ENCODE measurements at regions not wholly inside any gene's neighbourhood (a gene's known extent, or its start where the extent isn't known, plus 50 kb on each side); places are given as distances from the start of the nearest gene placed in this dataset.
"Not testable (repeated sequence)": the region's sequence is repeated elsewhere in the genome, so short reads cannot be mapped to it uniquely, and the experiment has no call there.

GRCh38 chr7:57225666-57226065 is 93.4 kb upstream of the ZNF479 start:
- Histone ChIP-seq H3K36me3 (ENCODE audit: control insufficient read depth, insufficient read depth, low read length) (no peaks in the 10 kb centered on the region), H3K27me3 (ENCODE audit: control insufficient read depth, insufficient read depth, low read length) (no peaks in the 10 kb centered on the region), H3K4me3 (ENCODE audit: low read depth, low read length) (no peak overlapping the region)
- no peak for FAIRE-seq
- no peak for DNase-seq (ENCODE audit: low read depth)
- TF ChIP-seq, protein P1, sequence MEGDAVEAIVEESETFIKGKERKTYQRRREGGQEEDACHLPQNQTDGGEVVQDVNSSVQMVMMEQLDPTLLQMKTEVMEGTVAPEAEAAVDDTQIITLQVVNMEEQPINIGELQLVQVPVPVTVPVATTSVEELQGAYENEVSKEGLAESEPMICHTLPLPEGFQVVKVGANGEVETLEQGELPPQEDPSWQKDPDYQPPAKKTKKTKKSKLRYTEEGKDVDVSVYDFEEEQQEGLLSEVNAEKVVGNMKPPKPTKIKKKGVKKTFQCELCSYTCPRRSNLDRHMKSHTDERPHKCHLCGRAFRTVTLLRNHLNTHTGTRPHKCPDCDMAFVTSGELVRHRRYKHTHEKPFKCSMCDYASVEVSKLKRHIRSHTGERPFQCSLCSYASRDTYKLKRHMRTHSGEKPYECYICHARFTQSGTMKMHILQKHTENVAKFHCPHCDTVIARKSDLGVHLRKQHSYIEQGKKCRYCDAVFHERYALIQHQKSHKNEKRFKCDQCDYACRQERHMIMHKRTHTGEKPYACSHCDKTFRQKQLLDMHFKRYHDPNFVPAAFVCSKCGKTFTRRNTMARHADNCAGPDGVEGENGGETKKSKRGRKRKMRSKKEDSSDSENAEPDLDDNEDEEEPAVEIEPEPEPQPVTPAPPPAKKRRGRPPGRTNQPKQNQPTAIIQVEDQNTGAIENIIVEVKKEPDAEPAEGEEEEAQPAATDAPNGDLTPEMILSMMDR (IDR thresholded peaks at IDR 0.05; ENCODE audit: insufficient read depth, low read length, severe bottlenecking) = no peak

GRCh38 chr7:57241236-57241635 is 109.0 kb upstream of the ZNF479 start:
- not testable (repeated sequence) for H3K27me3 ChIP-seq (ENCODE audit: control insufficient read depth, insufficient read depth, low read length); FAIRE-seq; H3K4me3 ChIP-seq (ENCODE audit: low read depth, low read length); H3K36me3 ChIP-seq (ENCODE audit: control insufficient read depth, insufficient read depth, low read length); DNase-seq (ENCODE audit: low read depth)

GRCh38 chr7:57243551-57243950 is 111.3 kb upstream of the ZNF479 start:
- DNase-seq (ENCODE audit: low read depth); H3K27me3 ChIP-seq (ENCODE audit: control insufficient read depth, insufficient read depth, low read length); FAIRE-seq: not testable (repeated sequence)

DNA sequence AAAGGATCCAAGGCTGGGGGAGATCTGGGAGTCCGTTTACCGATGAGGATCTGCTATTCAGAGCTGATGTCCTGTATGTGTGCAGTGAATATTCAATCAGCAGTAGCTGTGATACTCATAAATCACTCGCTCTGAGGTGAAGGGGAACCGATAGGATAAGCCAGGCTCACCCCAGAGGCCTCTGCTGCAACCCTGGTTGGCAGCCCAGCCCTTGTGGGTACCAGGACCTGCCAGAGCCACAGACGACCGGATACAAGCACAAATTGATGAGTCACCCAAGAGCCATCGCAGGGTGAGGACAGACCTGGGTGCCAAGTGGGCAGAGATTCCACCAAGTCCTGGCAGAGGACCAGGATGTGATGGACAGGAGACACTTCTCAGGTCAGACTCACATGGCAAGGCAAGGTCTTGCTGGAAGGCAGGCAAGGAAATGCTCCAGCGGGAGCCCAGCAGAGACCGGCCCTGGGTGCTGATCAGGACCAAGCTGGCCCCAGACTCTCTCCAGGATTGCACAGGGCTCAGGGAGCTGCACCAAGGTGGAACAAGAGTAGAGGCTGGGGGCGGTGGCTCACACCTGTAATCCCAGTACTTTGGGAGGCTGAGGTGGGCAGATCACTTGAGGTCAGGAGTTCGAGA is 112.2 kb upstream of the ZNF479 start:
- FAIRE-seq; H3K4me3 ChIP-seq (ENCODE audit: low read depth, low read length); H3K36me3 ChIP-seq (ENCODE audit: control insufficient read depth, insufficient read depth, low read length); H3K27me3 ChIP-seq (ENCODE audit: control insufficient read depth, insufficient read depth, low read length); DNase-seq (ENCODE audit: low read depth): not testable (repeated sequence)

More at GRCh38 chr7:57243551-57243950, 111.3 kb upstream of the ZNF479 start:
- H3K4me3 ChIP-seq (ENCODE audit: low read depth, low read length); H3K36me3 ChIP-seq (ENCODE audit: control insufficient read depth, insufficient read depth, low read length): not testable (repeated sequence)

DNA sequence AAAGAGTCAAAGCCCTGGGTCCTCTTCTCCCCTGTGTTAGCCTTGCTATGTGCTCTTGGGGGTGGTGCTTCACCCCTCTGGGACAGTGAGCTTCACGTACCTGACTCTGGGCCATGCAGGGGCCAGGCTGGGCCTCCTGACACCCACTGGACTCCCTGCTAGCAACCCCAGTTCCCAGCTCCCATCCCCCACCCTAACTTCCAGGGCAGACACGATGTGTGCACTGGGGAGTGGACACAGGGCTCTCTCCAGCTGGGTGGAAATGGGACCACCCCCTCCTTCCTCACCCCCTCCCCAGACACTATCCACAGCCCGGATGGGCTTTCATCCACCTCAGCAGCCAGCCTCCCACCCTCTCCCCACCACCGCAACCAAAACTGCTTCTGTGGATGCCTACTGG is 113.0 kb upstream of the ZNF479 start:
- TF ChIP-seq, protein P1 (IDR thresholded peaks at IDR 0.05; ENCODE audit: insufficient read depth, low read length, severe bottlenecking) = no peak
- no peaks in the 10 kb centered on the region for H3K36me3 ChIP-seq (ENCODE audit: control insufficient read depth, insufficient read depth, low read length)
- FAIRE-seq = no peak
- DNase-seq (ENCODE audit: low read depth) = no peak
- H3K4me3 ChIP-seq (ENCODE audit: low read depth, low read length) = no peak overlapping the region
- no peaks in the 10 kb centered on the region for H3K27me3 ChIP-seq (ENCODE audit: control insufficient read depth, insufficient read depth, low read length)

DNA sequence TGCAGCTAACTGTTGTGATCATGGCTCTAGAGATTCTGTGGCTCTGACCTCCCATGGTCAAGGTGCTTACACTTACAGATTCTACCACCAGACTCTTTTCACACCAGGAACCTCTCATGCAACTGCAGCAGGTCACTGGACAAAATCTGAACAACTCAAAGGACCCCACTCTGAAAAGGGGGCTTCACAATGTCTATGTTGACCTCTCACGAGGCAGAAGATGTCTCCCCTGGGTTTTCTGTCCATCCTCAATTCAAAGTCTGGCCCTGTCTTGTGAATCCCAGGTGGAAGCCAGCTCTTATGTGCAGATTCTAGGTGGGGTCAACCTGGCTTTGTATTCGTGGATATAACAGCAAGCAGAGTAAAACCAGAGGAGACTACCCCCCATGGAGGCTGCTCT is 118.6 kb upstream of the ZNF479 start:
- H3K36me3 ChIP-seq (ENCODE audit: control insufficient read depth, insufficient read depth, low read length) = no peaks in the 10 kb centered on the region
- H3K27me3 ChIP-seq (ENCODE audit: control insufficient read depth, insufficient read depth, low read length) = no peaks in the 10 kb centered on the region
- no peak for FAIRE-seq
- TF ChIP-seq, protein P1 (IDR thresholded peaks at IDR 0.05; ENCODE audit: insufficient read depth, low read length, severe bottlenecking) = no peak
- no peak overlapping the region for H3K4me3 ChIP-seq (ENCODE audit: low read depth, low read length)
- DNase-seq (ENCODE audit: low read depth) = no peak

DNA sequence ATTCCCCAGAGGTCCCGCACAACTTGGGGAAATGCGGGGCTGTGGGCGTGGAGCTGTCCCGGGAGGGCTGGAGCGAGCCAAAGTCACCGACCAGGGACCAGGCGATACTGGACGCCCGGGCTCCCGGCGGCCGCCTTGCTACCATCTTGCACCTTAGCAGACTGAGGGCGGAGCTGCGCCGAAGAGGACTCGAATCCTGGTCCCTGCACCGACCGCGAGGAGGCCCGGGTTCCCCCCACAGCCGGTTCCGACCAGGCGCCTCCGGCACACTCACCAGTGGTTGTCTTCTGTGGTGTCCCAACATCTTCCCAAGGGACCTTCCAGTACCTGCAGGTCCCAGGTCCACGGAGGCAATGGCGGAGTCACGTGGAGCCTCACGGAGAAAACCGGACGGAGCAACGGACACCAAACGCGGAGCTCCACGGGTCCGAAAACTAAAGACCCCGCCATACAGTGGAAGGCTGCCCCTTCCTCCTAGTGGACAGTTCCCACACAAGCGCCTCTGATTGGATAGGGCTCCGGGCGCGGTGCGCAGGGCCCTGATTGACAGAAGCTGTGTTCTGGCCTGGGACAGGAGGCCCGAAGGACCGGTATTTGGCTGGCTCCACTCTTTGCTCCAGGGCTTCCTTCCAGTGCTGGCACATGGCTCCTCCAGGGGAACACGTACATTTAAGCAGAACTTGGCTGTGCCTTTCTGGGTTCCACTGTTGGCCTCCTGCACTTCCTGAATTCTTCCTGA is 124.6 kb upstream of the ZNF479 start:
- Histone ChIP-seq H3K27me3 (ENCODE audit: control insufficient read depth, insufficient read depth, low read length) (no peaks in the 10 kb centered on the region), H3K36me3 (ENCODE audit: control insufficient read depth, insufficient read depth, low read length) (no peaks in the 10 kb centered on the region), H3K4me3 (ENCODE audit: low read depth, low read length) (no peak overlapping the region)
- TF ChIP-seq, protein P1 (IDR thresholded peaks at IDR 0.05; ENCODE audit: insufficient read depth, low read length, severe bottlenecking) = no peak
- FAIRE-seq = no peak
- DNase-seq (ENCODE audit: low read depth) = no peak

Data from bronchial epithelial cell (primary cell).